Mesendoderm (in vitro differentiated cells): ENCODE measurements at regions not wholly inside any gene's neighbourhood (a gene's known extent, or its start where the extent isn't known, plus 50 kb on each side); places are given as distances from the start of the nearest gene placed in this dataset.

Experiments used
- DNase-seq: peaks from one replicate; pipeline ENCODE4 v3.0.0; 2013
- H2AK5ac ChIP-seq: 2 replicates; pipeline ENCODE4 v1.6.1; 2013; ENCODE audit warnings: low read length, inconsistent platforms
- H2BK120ac ChIP-seq: 2 replicates; pipeline ENCODE4 v1.6.1; 2013; ENCODE audit warnings: low read depth, mild to moderate bottlenecking, low read length, moderate library complexity, mixed read lengths
- H2BK15ac ChIP-seq: replicated peaks from 2 replicates; pipeline ENCODE4 v1.6.1; 2013; ENCODE audit warnings: low read depth, mild to moderate bottlenecking, moderate library complexity
- H2BK5ac ChIP-seq: 2 replicates; pipeline ENCODE4 v1.6.1; 2013; ENCODE audit warnings: low read length, inconsistent platforms
- H3K18ac ChIP-seq: 2 replicates; pipeline ENCODE4 v1.6.1; 2013; ENCODE audit warnings: mild to moderate bottlenecking, low read length, mixed read lengths
- H3K23ac ChIP-seq: one replicate; pipeline ENCODE4 v1.6.1; 2013; ENCODE audit warnings: low read length
- H3K27ac ChIP-seq: 2 replicates; pipeline ENCODE4 v1.5.1; 2013; ENCODE audit warnings: low read depth, mild to moderate bottlenecking, inconsistent platforms, low read length, moderate library complexity
- H3K27me3 ChIP-seq: 2 replicates; pipeline ENCODE4 v1.6.1; 2013; ENCODE audit warnings: low read length, control low read depth, mild to moderate bottlenecking, inconsistent platforms; ENCODE audit not compliant: insufficient read depth, poor library complexity
- H3K36me3 ChIP-seq: 2 replicates; pipeline ENCODE4 v1.6.1; 2013; ENCODE audit warnings: low read length, inconsistent platforms; ENCODE audit not compliant: control insufficient read depth, insufficient read depth
- H3K4ac ChIP-seq: one replicate; pipeline ENCODE4 v1.6.1; 2013; ENCODE audit warnings: low read depth, mild to moderate bottlenecking, low read length, moderate library complexity
- H3K4me1 ChIP-seq: 2 replicates; pipeline ENCODE4 v1.6.1; 2013; ENCODE audit warnings: low read depth, low read length, inconsistent platforms; ENCODE audit not compliant: control insufficient read depth
- H3K4me2 ChIP-seq: 2 replicates; pipeline ENCODE4 v1.6.1; 2013; ENCODE audit warnings: low read length
- H3K4me3 ChIP-seq: 2 replicates; pipeline ENCODE4 v1.5.1; 2013; ENCODE audit warnings: mild to moderate bottlenecking, low read length
- H3K56ac ChIP-seq: one replicate; pipeline ENCODE4 v1.6.1; 2013; ENCODE audit warnings: low read length
- H3K79me1 ChIP-seq: 2 replicates; pipeline ENCODE4 v1.6.1; 2013; ENCODE audit warnings: low read length, inconsistent platforms
- H3K79me2 ChIP-seq: 2 replicates; pipeline ENCODE4 v1.6.1; 2013; ENCODE audit warnings: mild to moderate bottlenecking, low read length; ENCODE audit not compliant: control insufficient read depth, insufficient read depth
- H3K9ac ChIP-seq: 2 replicates; pipeline ENCODE4 v1.6.1; 2013; ENCODE audit warnings: low read length, inconsistent platforms
- H4K5ac ChIP-seq: one replicate; pipeline ENCODE4 v1.6.1; 2013; ENCODE audit warnings: low read length
- H4K8ac ChIP-seq: one replicate; pipeline ENCODE4 v1.6.1; 2013; ENCODE audit warnings: low read depth, mild to moderate bottlenecking, control low read depth, low read length, moderate library complexity
- WGBS: extraction: QIAGEN DNeasy Blood & Tissue Kit; methylation state at CpG from one replicate; pipeline ENCODE4 v1.1.7; 2013; ENCODE audit warnings: low lambda C conversion rate, missing lambda C conversion rate; ENCODE audit not compliant: insufficient coverage; ENCODE audit errors: extremely low coverage; 5-methylcytosine and 5-hydroxymethylcytosine counted together

DNA sequence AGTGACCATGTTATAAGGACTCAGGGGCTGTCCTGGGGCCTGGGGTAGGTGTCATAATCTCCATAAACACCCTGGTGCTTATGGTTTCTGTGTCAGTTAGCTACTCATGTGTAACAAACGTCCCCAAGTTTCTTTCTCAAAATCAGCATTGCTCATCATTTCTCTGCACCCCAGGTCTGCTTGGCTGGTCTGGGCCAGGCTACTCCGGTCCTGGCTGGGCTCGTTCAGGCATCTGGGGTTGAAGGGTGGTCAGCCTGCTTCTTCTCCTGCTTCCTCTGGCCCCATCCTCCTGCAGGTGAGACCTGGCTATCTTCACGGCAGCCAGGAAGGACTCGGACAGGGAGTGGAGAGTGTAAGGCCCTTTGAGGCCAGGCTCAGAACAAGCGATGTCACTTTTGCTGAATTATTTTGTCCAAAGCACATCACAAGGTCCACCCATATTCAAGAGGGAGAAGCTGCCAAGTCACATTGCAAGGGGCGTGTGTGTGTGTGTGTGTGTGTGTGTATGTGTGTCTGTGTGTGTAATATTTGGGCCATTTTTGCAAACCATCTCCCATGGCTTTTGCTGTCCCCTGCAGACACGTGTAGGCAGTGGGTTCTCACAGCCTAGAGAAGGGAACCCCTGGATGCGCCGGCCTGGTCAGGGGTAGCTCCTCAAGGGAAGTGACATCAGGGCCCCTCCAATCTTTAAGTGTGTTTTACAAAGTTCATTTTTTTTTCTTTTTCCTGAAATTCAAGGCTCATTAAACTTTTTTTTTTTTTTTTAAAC lies 535.8 kb downstream of the TBC1D22A start:
- H3K4me2 ChIP-seq: no peak overlapping the region
- H4K8ac ChIP-seq: no peak overlapping the region
- H3K23ac ChIP-seq: no peak overlapping the region
- H2AK5ac ChIP-seq: no peak overlapping the region
- no peak overlapping the region for H3K4ac ChIP-seq
- no peak overlapping the region for H2BK15ac ChIP-seq
- H3K27me3 ChIP-seq: no peaks in the 10 kb centered on the region
- no peaks in the 10 kb centered on the region for H3K79me2 ChIP-seq
- no CpG with 5 or more reads among the region's 10 CpGs for WGBS
- H3K79me1 ChIP-seq: no peaks in the 10 kb centered on the region
- no peak overlapping the region for H4K5ac ChIP-seq
- no peak overlapping the region for H3K4me3 ChIP-seq
- no peak overlapping the region for H3K27ac ChIP-seq
- no peaks in the 10 kb centered on the region for H3K4me1 ChIP-seq
- no peak overlapping the region for H3K18ac ChIP-seq
- DNase-seq: no peak
- H3K56ac ChIP-seq: no peak overlapping the region
- no peak overlapping the region for H3K9ac ChIP-seq
- H2BK5ac ChIP-seq: no peak overlapping the region
- no peak overlapping the region for H2BK120ac ChIP-seq
- H3K36me3 ChIP-seq: no peaks in the 10 kb centered on the region

DNA sequence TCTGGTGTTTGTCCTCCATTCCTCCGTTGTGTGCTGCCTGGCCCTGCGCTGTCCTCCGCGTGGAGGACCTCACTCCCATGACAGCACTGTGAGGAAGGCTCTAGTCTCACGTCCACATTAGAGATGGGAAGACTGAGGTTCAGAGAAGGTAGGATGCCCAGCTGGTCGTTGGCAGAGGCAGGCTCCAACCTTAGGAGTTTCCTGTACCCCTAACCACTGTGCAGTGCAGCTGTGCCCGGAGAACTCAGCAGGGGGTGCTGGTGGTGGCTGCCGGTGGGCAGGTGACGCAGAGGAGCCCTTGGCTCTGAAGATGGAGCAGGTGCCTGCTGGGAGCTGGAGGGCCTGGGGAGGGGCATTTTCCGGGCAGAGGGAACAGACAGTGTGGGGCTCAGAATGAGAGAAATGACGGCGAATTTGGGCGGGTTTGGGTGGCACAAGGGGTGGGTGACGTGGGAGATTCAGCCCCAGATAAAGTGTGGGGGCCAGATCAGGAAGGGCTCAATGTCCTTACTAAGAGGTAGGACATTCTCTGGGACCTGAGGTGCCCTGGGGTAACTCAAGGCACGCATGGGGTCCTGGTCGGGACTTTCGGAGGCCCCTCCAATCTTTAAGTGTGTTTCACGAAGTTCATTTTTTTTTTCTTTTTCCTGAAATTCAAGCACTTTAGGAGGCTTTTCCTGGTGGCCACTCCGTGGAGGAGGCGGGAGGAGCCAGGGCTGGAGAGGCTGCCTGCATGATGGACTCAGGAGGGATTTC lies 535.0 kb downstream of the TBC1D22A start:
- no peak overlapping the region for H3K27ac ChIP-seq
- no peaks in the 10 kb centered on the region for H3K4me1 ChIP-seq
- H4K8ac ChIP-seq: no peak overlapping the region
- no peak overlapping the region for H3K4me3 ChIP-seq
- no peak overlapping the region for H3K4me2 ChIP-seq
- no peaks in the 10 kb centered on the region for H3K36me3 ChIP-seq
- no peak overlapping the region for H2BK5ac ChIP-seq
- no peaks in the 10 kb centered on the region for H3K79me1 ChIP-seq
- H4K5ac ChIP-seq: no peak overlapping the region
- no CpG with 5 or more reads among the region's 20 CpGs for WGBS
- H3K9ac ChIP-seq: no peak overlapping the region
- H3K27me3 ChIP-seq: no peaks in the 10 kb centered on the region
- H2AK5ac ChIP-seq: no peak overlapping the region
- H3K18ac ChIP-seq: no peak overlapping the region
- H3K79me2 ChIP-seq: no peaks in the 10 kb centered on the region
- H3K23ac ChIP-seq: no peak overlapping the region
- no peak overlapping the region for H2BK120ac ChIP-seq
- H2BK15ac ChIP-seq: no peak overlapping the region
- H3K4ac ChIP-seq: no peak overlapping the region
- no peak overlapping the region for H3K56ac ChIP-seq
- DNase-seq: no peak

- no peak overlapping the region for H2BK15ac ChIP-seq
- no peak overlapping the region for H2AK5ac ChIP-seq
- no peak overlapping the region for H3K18ac ChIP-seq
- WGBS: no CpG with 5 or more reads among the region's 25 CpGs
- no peaks in the 10 kb centered on the region for H3K4me1 ChIP-seq
- H3K4me2 ChIP-seq: no peak overlapping the region
- H3K4ac ChIP-seq: no peak overlapping the region
- H3K27me3 ChIP-seq: no peaks in the 10 kb centered on the region
- no peaks in the 10 kb centered on the region for H3K79me1 ChIP-seq
- no peak overlapping the region for H3K23ac ChIP-seq
- H4K5ac ChIP-seq: no peak overlapping the region
- H3K4me3 ChIP-seq: no peak overlapping the region
- no peak overlapping the region for H3K27ac ChIP-seq
- no peak overlapping the region for H4K8ac ChIP-seq
- no peak overlapping the region for H3K9ac ChIP-seq
- H2BK120ac ChIP-seq: no peak overlapping the region
- H3K79me2 ChIP-seq: no peaks in the 10 kb centered on the region
- H3K36me3 ChIP-seq: no peaks in the 10 kb centered on the region
- no peak overlapping the region for H3K56ac ChIP-seq
- no peak overlapping the region for H2BK5ac ChIP-seq
- DNase-seq: no peak
Observed at GRCh38 chr22:47296405-47297260, 534.2 kb downstream of the TBC1D22A start.

DNA sequence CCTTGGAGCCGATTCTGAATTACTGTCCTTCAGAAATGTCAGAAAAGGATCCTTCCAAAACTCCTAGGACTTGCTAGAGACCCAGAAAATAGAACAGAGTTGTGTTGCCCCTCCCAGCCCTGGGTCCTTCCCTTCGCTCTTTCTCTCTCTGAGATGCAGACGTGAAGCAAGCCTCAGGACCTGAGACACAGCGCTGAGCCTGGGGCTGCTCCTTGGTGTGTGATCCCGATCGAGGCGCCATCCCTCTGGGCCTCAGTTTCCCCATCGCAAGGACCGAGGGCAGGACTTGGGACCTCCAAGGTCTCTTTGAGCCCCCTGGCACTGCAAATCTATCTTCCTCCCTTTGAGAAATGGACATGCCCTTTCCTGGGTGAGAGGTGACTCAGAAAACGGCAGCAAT lies 533.5 kb downstream of the TBC1D22A start:
- WGBS: no CpG with 5 or more reads among the region's 10 CpGs
- H4K8ac ChIP-seq: no peak overlapping the region
- H3K56ac ChIP-seq: no peak overlapping the region
- H3K79me1 ChIP-seq: no peaks in the 10 kb centered on the region
- H3K23ac ChIP-seq: no peak overlapping the region
- no peak for DNase-seq
- no peak overlapping the region for H4K5ac ChIP-seq
- H3K27me3 ChIP-seq: no peaks in the 10 kb centered on the region
- no peak overlapping the region for H2BK120ac ChIP-seq
- no peak overlapping the region for H2AK5ac ChIP-seq
- no peak overlapping the region for H3K18ac ChIP-seq
- no peak overlapping the region for H3K4me2 ChIP-seq
- no peaks in the 10 kb centered on the region for H3K79me2 ChIP-seq
- no peak overlapping the region for H2BK15ac ChIP-seq
- no peaks in the 10 kb centered on the region for H3K36me3 ChIP-seq
- no peak overlapping the region for H2BK5ac ChIP-seq
- no peak overlapping the region for H3K4ac ChIP-seq
- H3K4me1 ChIP-seq: no peaks in the 10 kb centered on the region
- no peak overlapping the region for H3K4me3 ChIP-seq
- H3K9ac ChIP-seq: no peak overlapping the region
- no peak overlapping the region for H3K27ac ChIP-seq

DNA sequence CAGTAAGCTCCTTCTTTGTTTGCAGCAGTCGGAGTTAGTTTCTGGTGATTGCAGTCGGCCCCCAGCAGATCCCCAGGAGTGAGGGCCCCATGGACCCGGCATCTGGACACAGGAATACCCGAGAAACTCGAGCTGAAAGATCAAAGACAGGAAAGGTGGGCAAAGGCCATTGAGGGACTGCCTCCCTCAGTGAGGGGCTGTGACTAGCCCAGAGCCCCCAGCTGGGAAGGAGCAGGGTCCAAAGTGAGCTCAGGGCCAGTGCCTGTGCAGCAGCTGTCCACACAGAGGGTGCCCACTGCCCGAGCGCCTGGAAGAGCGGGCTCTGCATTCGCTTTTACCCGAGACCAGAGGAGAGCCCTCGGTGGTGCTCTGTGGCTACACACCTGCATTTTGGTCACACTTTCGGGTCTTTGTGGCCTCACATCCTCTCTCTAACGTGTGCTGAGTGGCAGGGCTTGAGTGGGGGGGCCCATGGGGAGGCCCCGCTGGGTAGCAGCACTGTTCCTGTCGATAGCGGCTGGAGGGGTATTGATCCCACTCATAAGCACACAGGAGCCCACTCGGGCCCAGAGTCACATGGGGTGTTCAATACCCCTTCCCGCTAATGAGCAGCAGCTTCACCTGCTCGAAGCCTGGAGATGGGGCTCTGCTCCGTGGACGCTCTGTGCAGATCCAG lies 532.9 kb downstream of the TBC1D22A start:
- Histone ChIP-seq H2AK5ac (no peak overlapping the region), H3K27ac (no peak overlapping the region), H4K5ac (no peak overlapping the region), H3K36me3 (no peaks in the 10 kb centered on the region), H4K8ac (no peak overlapping the region), H3K23ac (no peak overlapping the region), H3K56ac (no peak overlapping the region), H3K4ac (no peak overlapping the region), H2BK5ac (no peak overlapping the region), H3K27me3 (no peaks in the 10 kb centered on the region), H3K79me1 (no peaks in the 10 kb centered on the region), H3K18ac (no peak overlapping the region), H3K79me2 (no peaks in the 10 kb centered on the region), H3K4me3 (no peak overlapping the region), H3K4me1 (no peaks in the 10 kb centered on the region), H2BK15ac (no peak overlapping the region), H3K9ac (no peak overlapping the region), H2BK120ac (no peak overlapping the region), H3K4me2 (no peak overlapping the region)
- no CpG with 5 or more reads among the region's 21 CpGs for WGBS
- DNase-seq: no peak
